ENCODE measurements at regions not wholly inside any gene's neighbourhood (a gene's known extent, or its start where the extent isn't known, plus 50 kb on each side); places are given as distances from the start of the nearest gene placed in this dataset.

- TF ChIP-seq CTCF (IDR thresholded peaks at IDR 0.05) (no peak), REST (IDR thresholded peaks at IDR 0.05; ENCODE audit: insufficient read depth in 1 of 2, low read depth in 2 of 2, low read length in 1 of 2) (no peak), SIN3A (IDR thresholded peaks at IDR 0.05; ENCODE audit: borderline replicate concordance, insufficient read depth, low read depth, low read length) (no peak)
These were observed 266.2 kb upstream of the CASK start for GRCh38 chrX:42189576-42189975.

All from Panc1 (cell line).